Testis (tissue), 2 donors: ENCODE measurements at regions not wholly inside any gene's neighbourhood (a gene's known extent, or its start where the extent isn't known, plus 50 kb on each side); places are given as distances from the start of the nearest gene placed in this dataset.
"Not testable (repeated sequence)": the region's sequence is repeated elsewhere in the genome, so short reads cannot be mapped to it uniquely, and the experiment has no call there.

Experiments used
- POLR2A ChIP-seq: fragments of 450-650 bp; IDR thresholded peaks from one replicate; pipeline ENCODE4 v1.6.1; 2017; ENCODE audit warnings: antibody characterized with exemption, mild to moderate bottlenecking, moderate library complexity
- TF ChIP-seq, protein P1 (sequence below), 3 experiments: fragments of 450-650 bp in 2 of 3; fragments of 200-600 bp in 1 of 3; sonication (generic) in 1 of 3; IDR thresholded peaks; one replicate each; pipeline ENCODE4 v1.5.1; 2016 to 2019; ENCODE audit warnings: antibody characterized with exemption in 3 of 3, mild to moderate bottlenecking in 2 of 3, moderate library complexity in 1 of 3

DNA sequence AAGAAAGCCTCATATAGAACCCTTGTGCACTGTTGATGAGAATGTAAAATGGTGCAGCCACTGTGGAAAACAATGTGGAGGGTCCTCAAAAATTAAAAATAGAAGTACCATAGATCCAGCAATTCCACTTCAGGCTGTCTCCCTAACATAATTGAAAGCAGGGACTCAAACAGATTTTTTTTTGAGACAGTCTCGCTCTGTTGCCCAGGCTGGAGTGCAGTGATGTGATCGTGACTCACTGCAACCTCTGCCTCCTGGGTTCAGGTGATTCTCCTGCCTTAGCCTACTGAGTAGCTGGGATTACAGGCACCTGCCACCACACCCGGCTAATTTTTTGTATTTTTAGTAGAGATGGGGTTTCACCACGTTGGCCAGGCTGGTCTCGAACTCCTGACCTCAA lies 356.6 kb upstream of the ROPN1 start:
- TF ChIP-seq, protein P1, sequence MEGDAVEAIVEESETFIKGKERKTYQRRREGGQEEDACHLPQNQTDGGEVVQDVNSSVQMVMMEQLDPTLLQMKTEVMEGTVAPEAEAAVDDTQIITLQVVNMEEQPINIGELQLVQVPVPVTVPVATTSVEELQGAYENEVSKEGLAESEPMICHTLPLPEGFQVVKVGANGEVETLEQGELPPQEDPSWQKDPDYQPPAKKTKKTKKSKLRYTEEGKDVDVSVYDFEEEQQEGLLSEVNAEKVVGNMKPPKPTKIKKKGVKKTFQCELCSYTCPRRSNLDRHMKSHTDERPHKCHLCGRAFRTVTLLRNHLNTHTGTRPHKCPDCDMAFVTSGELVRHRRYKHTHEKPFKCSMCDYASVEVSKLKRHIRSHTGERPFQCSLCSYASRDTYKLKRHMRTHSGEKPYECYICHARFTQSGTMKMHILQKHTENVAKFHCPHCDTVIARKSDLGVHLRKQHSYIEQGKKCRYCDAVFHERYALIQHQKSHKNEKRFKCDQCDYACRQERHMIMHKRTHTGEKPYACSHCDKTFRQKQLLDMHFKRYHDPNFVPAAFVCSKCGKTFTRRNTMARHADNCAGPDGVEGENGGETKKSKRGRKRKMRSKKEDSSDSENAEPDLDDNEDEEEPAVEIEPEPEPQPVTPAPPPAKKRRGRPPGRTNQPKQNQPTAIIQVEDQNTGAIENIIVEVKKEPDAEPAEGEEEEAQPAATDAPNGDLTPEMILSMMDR (IDR thresholded peaks at IDR 0.05): not testable (repeated sequence)
- TF ChIP-seq POLR2A: not testable (repeated sequence)
